ENCODE measurements at regions not wholly inside any gene's neighbourhood (a gene's known extent, or its start where the extent isn't known, plus 50 kb on each side); places are given as distances from the start of the nearest gene placed in this dataset.

- 83% methylated on average over 2 of the region's 2 CpGs for WGBS
- peaks cover 0 to 2% (median 0%) of the 10 kb centered on the region in 4 donors for H3K9me3 ChIP-seq (ENCODE audit: control insufficient read depth in 4 of 4, low read length in 3 of 4)
- TF ChIP-seq GABPA (IDR thresholded peaks at IDR 0.05 in 1 of 2, conservative IDR thresholded peaks at IDR 0.05 in 1 of 2) = no peak
- TF ChIP-seq MAX (IDR thresholded peaks at IDR 0.05) = no peak
- TF ChIP-seq RXRA (IDR thresholded peaks at IDR 0.05) = no peak
- no peak for TF ChIP-seq REST (IDR thresholded peaks at IDR 0.05)
- TF ChIP-seq EGR1 (IDR thresholded peaks at IDR 0.05; ENCODE audit: low read depth in 2 of 2) = no peak
- TF ChIP-seq FOXA2 (IDR thresholded peaks at IDR 0.05) = no peak
Measured at GRCh38 chr5:126070481-126070880, 352.7 kb upstream of the GRAMD2B start.

GRCh38 chr5:126074538-126074937, 348.7 kb upstream of the GRAMD2B start:
- Histone ChIP-seq H3K27ac (ENCODE audit: low read depth in 1 of 2, low read length in 2 of 2) (no peak overlapping the region), H3K27me3 (ENCODE audit: control insufficient read depth in 4 of 4, insufficient read depth in 4 of 4, low read length in 3 of 4) (no peaks in the 10 kb centered on the region), H3K36me3 (ENCODE audit: control insufficient read depth in 4 of 4, insufficient read depth in 3 of 4, low read depth in 1 of 4, low read length in 3 of 4) (no peaks in the 10 kb centered on the region), H3K4me1 (ENCODE audit: control insufficient read depth in 4 of 4, insufficient read depth in 4 of 4, low read length in 3 of 4) (no peaks in the 10 kb centered on the region), H3K9me3 (ENCODE audit: control insufficient read depth in 4 of 4, low read length in 3 of 4) (peaks cover 0 to 2% (median 0%) of the 10 kb centered on the region in 4 donors), H3K9ac (ENCODE audit: low read depth in 1 of 2, low read length in 2 of 2) (no peak overlapping the region), H3K4me3 (ENCODE audit: low read depth in 1 of 3, low read length in 3 of 3) (no peak overlapping the region)
- TF ChIP-seq HNF4A (conservative IDR thresholded peaks at IDR 0.05) = no peak
- TF ChIP-seq REST (IDR thresholded peaks at IDR 0.05) = no peak
- TF ChIP-seq FOXA2 (IDR thresholded peaks at IDR 0.05) = no peak
- no peak for TF ChIP-seq NR2F2 (IDR thresholded peaks at IDR 0.05)
- TF ChIP-seq JUND (IDR thresholded peaks at IDR 0.05) = no peak
- TF ChIP-seq SP1 (IDR thresholded peaks at IDR 0.05) = no peak
- TF ChIP-seq ZBTB33 (IDR thresholded peaks at IDR 0.05) = no peak
- TF ChIP-seq FOXA1 (IDR thresholded peaks at IDR 0.05) = no peak
- TF ChIP-seq CTCF (IDR thresholded peaks at IDR 0.05; ENCODE audit: low read depth, low read length, missing input control) = no peak
- no peak for TF ChIP-seq GABPA (IDR thresholded peaks at IDR 0.05 in 1 of 2, conservative IDR thresholded peaks at IDR 0.05 in 1 of 2)
- no peak for TF ChIP-seq HNF4G (IDR thresholded peaks at IDR 0.05)
- TF ChIP-seq RAD21 (IDR thresholded peaks at IDR 0.05) = no peak
- TF ChIP-seq YY1 (IDR thresholded peaks at IDR 0.05) = no peak
- no peak for TF ChIP-seq TAF1 (conservative IDR thresholded peaks at IDR 0.05)
- DNase-seq (ENCODE audit: low spot score) = no peak
- 81% methylated on average over 1 of the region's 1 CpG for WGBS

More at GRCh38 chr5:126070481-126070880, 352.7 kb upstream of the GRAMD2B start:
- no peak overlapping the region for H3K27ac ChIP-seq (ENCODE audit: low read depth in 1 of 2, low read length in 2 of 2)
- no peaks in the 10 kb centered on the region for H3K4me1 ChIP-seq (ENCODE audit: control insufficient read depth in 4 of 4, insufficient read depth in 4 of 4, low read length in 3 of 4)
- H3K36me3 ChIP-seq (ENCODE audit: control insufficient read depth in 4 of 4, insufficient read depth in 3 of 4, low read depth in 1 of 4, low read length in 3 of 4) = no peaks in the 10 kb centered on the region
- H3K27me3 ChIP-seq (ENCODE audit: control insufficient read depth in 4 of 4, insufficient read depth in 4 of 4, low read length in 3 of 4) = no peaks in the 10 kb centered on the region
- no peak overlapping the region for H3K4me3 ChIP-seq (ENCODE audit: low read depth in 1 of 3, low read length in 3 of 3)
- H3K9ac ChIP-seq (ENCODE audit: low read depth in 1 of 2, low read length in 2 of 2) = no peak overlapping the region
- no peak for DNase-seq (ENCODE audit: low spot score)

All from liver (tissue), 8 donors.